Caco-2 (cell line): ENCODE measurements at regions not wholly inside any gene's neighbourhood (a gene's known extent, or its start where the extent isn't known, plus 50 kb on each side); places are given as distances from the start of the nearest gene placed in this dataset.

Experiments used
- BruUV-seq: library from RNA; stranded (reverse); fragments of 400-500 nt; replicated peaks from 2 replicates; lab custom pipeline; 2021; lab: Mats Ljungman, UMichigan
- CTCF ChIA-PET: fragments of 300-600 bp; sonication (Branson Sonifier 250); formaldehyde crosslinking; loops from one replicate; lab custom pipeline; 2022; ENCODE audit warnings: antibody characterized with exemption; lab: Charles Lee
- POLR2A ChIA-PET: fragments of 300-600 bp; sonication (Branson Sonifier 250); formaldehyde crosslinking; loops from one replicate; lab custom pipeline; 2022; ENCODE audit warnings: antibody characterized with exemption; lab: Charles Lee
- DNase-seq, 2 experiments: peaks; one replicate each; pipeline versions ENCODE4 v3.0.0 to v3.0.0-alpha.2; 2020 to 2022
- H3K27me3 ChIP-seq: replicated peaks from 2 replicates; pipeline ENCODE4 v1.6.0; 2011; ENCODE audit warnings: low read length; ENCODE audit not compliant: control insufficient read depth, insufficient read depth
- H3K36me3 ChIP-seq: 2 replicates; pipeline ENCODE4 v1.5.1; 2011; ENCODE audit warnings: low read length; ENCODE audit not compliant: control insufficient read depth, insufficient read depth
- H3K4me1 ChIP-seq: fragments of 250-450 bp; sonication (Bioruptor Pico); 2 replicates; pipeline ENCODE4 v1.5.1; 2020; ENCODE audit warnings: mild to moderate bottlenecking
- H3K4me3 ChIP-seq: 2 replicates; pipeline ENCODE4 v1.5.1; 2011; ENCODE audit warnings: low read depth, mild to moderate bottlenecking, control low read depth, low read length
- H3K9me3 ChIP-seq: fragments of 250-450 bp; sonication (Bioruptor Pico); 2 replicates; pipeline ENCODE4 v1.5.1; 2020; ENCODE audit warnings: mild to moderate bottlenecking, moderate library complexity
- H3K27ac Mint-ChIP-seq: one replicate; pipeline ENCODE4 v1.8.0; 2022; ENCODE audit warnings: mixed read lengths; ENCODE audit not compliant: unreplicated experiment
- H3K27me3 Mint-ChIP-seq: one replicate; pipeline ENCODE4 v1.8.0; 2022; ENCODE audit warnings: mixed read lengths; ENCODE audit not compliant: insufficient read depth, unreplicated experiment
- H3K36me3 Mint-ChIP-seq: one replicate; pipeline ENCODE4 v1.8.0; 2022; ENCODE audit warnings: mild to moderate bottlenecking, mixed read lengths; ENCODE audit not compliant: insufficient read depth, unreplicated experiment
- H3K4me1 Mint-ChIP-seq: one replicate; pipeline ENCODE4 v1.8.0; 2022; ENCODE audit warnings: low read depth, mixed read lengths; ENCODE audit not compliant: unreplicated experiment
- H3K4me3 Mint-ChIP-seq: one replicate; pipeline ENCODE4 v1.8.0; 2022; ENCODE audit warnings: mild to moderate bottlenecking, moderate library complexity, mixed read lengths; ENCODE audit not compliant: unreplicated experiment
- H3K9me3 Mint-ChIP-seq: one replicate; pipeline ENCODE4 v1.8.0; 2022; ENCODE audit warnings: mixed read lengths; ENCODE audit not compliant: unreplicated experiment
- CTCF ChIP-seq, 2 experiments: fragments of 200-600 bp in 1 of 2; IDR thresholded peaks; 1 replicate in 1 of 2; 2 replicates in 1 of 2; pipeline versions ENCODE4 v1.5.1 to v1.8.0; 2011 to 2022; ENCODE audit warnings: antibody characterized with exemption in 1 of 2, control low read depth in 1 of 2, inconsistent platforms in 1 of 2, low read depth in 1 of 2, low read length in 1 of 2, mild to moderate bottlenecking in 1 of 2, moderate library complexity in 1 of 2; ENCODE audit not compliant: insufficient read depth in 1 of 2, severe bottlenecking in 1 of 2, unreplicated experiment in 1 of 2
- intact Hi-C: fragments of 100-400 bp; cut with micrococcal nuclease; formaldehyde crosslinking; loops from one replicate; pipeline ENCODE4 v1.10.0; 2022; ENCODE audit not compliant: unreplicated experiment

- CTCF ChIA-PET: no interaction called here
- H3K4me1 Mint-ChIP-seq: peaks cover 28% of the 10 kb centered on the region
- no peaks in the 10 kb centered on the region for H3K27me3 ChIP-seq
- H3K27ac Mint-ChIP-seq: no peak overlapping the region
- no peak for DNase-seq
- BruUV-seq: no TSS peak
- intact Hi-C loops: loop anchor here (5.0 kb wide), 2 partner anchors 150 to 300 kb away; no protein-coding TSS in a partner anchor
- H3K9me3 ChIP-seq: no peaks in the 10 kb centered on the region
- H3K4me1 ChIP-seq: peaks cover 39% of the 10 kb centered on the region
- H3K36me3 Mint-ChIP-seq: no peaks in the 10 kb centered on the region
- no peak for TF ChIP-seq CTCF (IDR thresholded peaks at IDR 0.05; ENCODE audit: insufficient read depth in 1 of 2, low read depth in 1 of 2, low read length in 1 of 2, severe bottlenecking in 1 of 2, unreplicated experiment in 1 of 2)
- H3K36me3 ChIP-seq: no peaks in the 10 kb centered on the region
- H3K9me3 Mint-ChIP-seq: no peaks in the 10 kb centered on the region
- POLR2A ChIA-PET: no interaction called here
- H3K27me3 Mint-ChIP-seq: no peaks in the 10 kb centered on the region
- H3K4me3 ChIP-seq: no peak overlapping the region
- H3K4me3 Mint-ChIP-seq: no peak overlapping the region
Observed at GRCh38 chr21:15441992-15442391, 287.8 kb upstream of the USP25 start.

- Mint-ChIP-seq H3K9me3 (no peaks in the 10 kb centered on the region), H3K4me3 (peak overlapping the region; percentile 13), H3K27me3 (no peaks in the 10 kb centered on the region), H3K4me1 (peaks cover 28% of the 10 kb centered on the region), H3K27ac (peak overlapping the region; percentile 31), H3K36me3 (no peaks in the 10 kb centered on the region)
- ChIA-PET POLR2A (no interaction called here), CTCF (no interaction called here)
- no peak for TF ChIP-seq CTCF (IDR thresholded peaks at IDR 0.05; ENCODE audit: insufficient read depth in 1 of 2, low read depth in 1 of 2, low read length in 1 of 2, severe bottlenecking in 1 of 2, unreplicated experiment in 1 of 2)
- no peaks in the 10 kb centered on the region; the same call in 1 of the 2 replicates for H3K9me3 ChIP-seq
- no peaks in the 10 kb centered on the region for H3K36me3 ChIP-seq
- H3K4me1 ChIP-seq: peaks cover 39% of the 10 kb centered on the region
- no peak for DNase-seq
- intact Hi-C loops: loop anchor here (5.0 kb wide), 2 partner anchors 151 to 301 kb away; no protein-coding TSS in a partner anchor
- no peak overlapping the region for H3K4me3 ChIP-seq
- BruUV-seq: no TSS peak
- no peaks in the 10 kb centered on the region for H3K27me3 ChIP-seq
Observed at GRCh38 chr21:15442743-15443469, 286.9 kb upstream of the USP25 start.

- Mint-ChIP-seq H3K4me3 (no peak overlapping the region), H3K36me3 (no peaks in the 10 kb centered on the region), H3K9me3 (peaks cover 3% of the 10 kb centered on the region), H3K27me3 (no peaks in the 10 kb centered on the region), H3K27ac (peak overlapping the region; percentile 31), H3K4me1 (peaks cover 28% of the 10 kb centered on the region)
- BruUV-seq: no TSS peak
- ChIA-PET CTCF (no interaction called here), POLR2A (interaction anchor here (0.9 kb wide), 1 partner anchor 379 kb away, joined by 3 read pairs; the partner anchor contains the start of gene NRIP1)
- no peaks in the 10 kb centered on the region for H3K36me3 ChIP-seq
- TF ChIP-seq CTCF (IDR thresholded peaks at IDR 0.05; ENCODE audit: insufficient read depth in 1 of 2, low read depth in 1 of 2, low read length in 1 of 2, severe bottlenecking in 1 of 2, unreplicated experiment in 1 of 2): no peak
- H3K4me3 ChIP-seq: no peak overlapping the region
- intact Hi-C loops: loop anchor here (5.0 kb wide), 2 partner anchors 151 to 301 kb away; no protein-coding TSS in a partner anchor
- H3K9me3 ChIP-seq: peaks cover 3% of the 10 kb centered on the region; the same call in 1 of the 2 replicates
- peaks cover 39% of the 10 kb centered on the region for H3K4me1 ChIP-seq
- no peak for DNase-seq
- H3K27me3 ChIP-seq: no peaks in the 10 kb centered on the region
Observed at GRCh38 chr21:15443740-15444117, 286.1 kb upstream of the USP25 start.
